ENCODE measurements at regions not wholly inside any gene's neighbourhood (a gene's known extent, or its start where the extent isn't known, plus 50 kb on each side); places are given as distances from the start of the nearest gene placed in this dataset.

DNA sequence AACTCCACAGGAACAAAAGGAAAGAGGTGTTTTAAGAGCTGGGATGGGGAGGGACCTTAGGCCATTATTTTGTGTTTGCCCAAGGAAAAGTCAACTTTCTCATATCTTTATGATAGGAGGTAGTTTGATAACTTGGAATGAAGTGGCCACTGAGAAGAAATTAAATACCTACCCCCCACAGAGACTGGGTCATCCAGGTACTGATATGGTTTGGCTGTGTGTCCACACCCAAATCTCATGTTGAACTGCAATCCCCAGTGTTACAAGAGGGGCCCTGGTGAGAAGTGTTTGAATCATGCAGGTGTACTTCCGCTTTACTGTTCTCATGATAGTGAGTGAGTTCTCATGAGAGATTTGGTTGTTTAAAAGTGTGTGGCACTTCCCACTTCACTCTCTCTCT, 477.9 kb upstream of the KIF2B start:
- TF ChIP-seq EP300 (IDR thresholded peaks at IDR 0.05), result no peak
- TF ChIP-seq, protein P1, sequence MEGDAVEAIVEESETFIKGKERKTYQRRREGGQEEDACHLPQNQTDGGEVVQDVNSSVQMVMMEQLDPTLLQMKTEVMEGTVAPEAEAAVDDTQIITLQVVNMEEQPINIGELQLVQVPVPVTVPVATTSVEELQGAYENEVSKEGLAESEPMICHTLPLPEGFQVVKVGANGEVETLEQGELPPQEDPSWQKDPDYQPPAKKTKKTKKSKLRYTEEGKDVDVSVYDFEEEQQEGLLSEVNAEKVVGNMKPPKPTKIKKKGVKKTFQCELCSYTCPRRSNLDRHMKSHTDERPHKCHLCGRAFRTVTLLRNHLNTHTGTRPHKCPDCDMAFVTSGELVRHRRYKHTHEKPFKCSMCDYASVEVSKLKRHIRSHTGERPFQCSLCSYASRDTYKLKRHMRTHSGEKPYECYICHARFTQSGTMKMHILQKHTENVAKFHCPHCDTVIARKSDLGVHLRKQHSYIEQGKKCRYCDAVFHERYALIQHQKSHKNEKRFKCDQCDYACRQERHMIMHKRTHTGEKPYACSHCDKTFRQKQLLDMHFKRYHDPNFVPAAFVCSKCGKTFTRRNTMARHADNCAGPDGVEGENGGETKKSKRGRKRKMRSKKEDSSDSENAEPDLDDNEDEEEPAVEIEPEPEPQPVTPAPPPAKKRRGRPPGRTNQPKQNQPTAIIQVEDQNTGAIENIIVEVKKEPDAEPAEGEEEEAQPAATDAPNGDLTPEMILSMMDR (IDR thresholded peaks at IDR 0.05), result no peak

Measured in tibial nerve (tissue), 4 donors.